ENCODE measurements at regions not wholly inside any gene's neighbourhood (a gene's known extent, or its start where the extent isn't known, plus 50 kb on each side); places are given as distances from the start of the nearest gene placed in this dataset.

DNA sequence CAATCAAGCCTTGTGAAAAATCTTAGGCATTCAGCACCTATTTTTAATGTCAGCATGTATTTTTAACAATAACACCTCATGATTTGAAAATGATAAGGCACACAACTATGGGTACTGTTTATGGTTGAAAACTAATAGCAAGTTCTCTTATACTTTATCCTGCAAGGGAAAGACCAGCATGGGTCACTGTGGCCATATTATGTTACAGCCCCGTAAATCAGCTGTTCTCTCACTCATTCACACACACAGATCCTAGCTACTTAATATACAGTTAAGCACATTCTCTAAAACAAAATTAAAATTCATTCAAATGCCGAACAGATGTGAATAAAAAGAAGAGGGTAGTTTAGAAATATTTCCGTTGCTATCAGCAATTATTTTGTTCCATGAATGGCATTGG, 224.4 kb downstream of the OGFRL1 start:
- Histone ChIP-seq H3K9me3 (ENCODE audit: control insufficient read depth in 2 of 2, insufficient read depth in 1 of 2, low read length in 1 of 2) (no peaks in the 10 kb centered on the region), H3K36me3 (ENCODE audit: control insufficient read depth in 2 of 2, insufficient read depth in 2 of 2, low read length in 1 of 2) (no peaks in the 10 kb centered on the region), H3K4me3 (ENCODE audit: low read length in 2 of 2) (no peak overlapping the region), H3K4me1 (ENCODE audit: control insufficient read depth in 2 of 2, insufficient read depth in 2 of 2, low read length in 2 of 2) (no peaks in the 10 kb centered on the region), H3K27me3 (ENCODE audit: control insufficient read depth in 2 of 2, insufficient read depth in 1 of 2, low read length in 1 of 2) (no peaks in the 10 kb centered on the region), H3K27ac (ENCODE audit: low read depth in 1 of 2, low read length in 1 of 2) (no peak overlapping the region)
- 91% methylated on average over 3 of the region's 3 CpGs for WGBS
- DNase-seq (ENCODE audit: low read depth in 6 of 9, low spot score in 9 of 9): no peak

DNA sequence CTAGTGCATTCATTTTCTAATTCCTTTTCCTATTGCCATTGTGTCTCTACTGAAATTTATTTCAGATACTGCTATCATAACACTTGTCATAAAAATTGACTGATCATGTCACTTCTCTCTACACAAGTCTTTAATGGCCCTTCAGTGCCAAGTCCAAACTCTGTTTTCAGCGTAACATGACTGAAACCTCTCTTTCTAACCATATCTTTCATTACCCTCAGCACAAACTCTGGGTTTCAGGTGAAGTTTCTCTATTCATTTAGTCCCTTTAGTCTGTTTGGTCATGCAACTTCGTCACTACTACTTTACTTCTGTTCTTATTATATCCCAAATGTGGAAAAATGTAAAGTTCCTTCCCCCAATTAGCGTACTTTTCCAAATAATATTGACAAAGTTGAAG, 234.9 kb downstream of the OGFRL1 start:
- no peaks in the 10 kb centered on the region for H3K4me1 ChIP-seq (ENCODE audit: control insufficient read depth in 2 of 2, insufficient read depth in 2 of 2, low read length in 2 of 2)
- 88% methylated on average over 3 of the region's 3 CpGs for WGBS
- no peaks in the 10 kb centered on the region for H3K36me3 ChIP-seq (ENCODE audit: control insufficient read depth in 2 of 2, insufficient read depth in 2 of 2, low read length in 1 of 2)
- no peak for DNase-seq (ENCODE audit: low read depth in 6 of 9, low spot score in 9 of 9)
- H3K4me3 ChIP-seq (ENCODE audit: low read length in 2 of 2): no peak overlapping the region
- H3K9me3 ChIP-seq (ENCODE audit: control insufficient read depth in 2 of 2, insufficient read depth in 1 of 2, low read length in 1 of 2): no peaks in the 10 kb centered on the region
- no peaks in the 10 kb centered on the region for H3K27me3 ChIP-seq (ENCODE audit: control insufficient read depth in 2 of 2, insufficient read depth in 1 of 2, low read length in 1 of 2)
- no peak overlapping the region for H3K27ac ChIP-seq (ENCODE audit: low read depth in 1 of 2, low read length in 1 of 2)

DNA sequence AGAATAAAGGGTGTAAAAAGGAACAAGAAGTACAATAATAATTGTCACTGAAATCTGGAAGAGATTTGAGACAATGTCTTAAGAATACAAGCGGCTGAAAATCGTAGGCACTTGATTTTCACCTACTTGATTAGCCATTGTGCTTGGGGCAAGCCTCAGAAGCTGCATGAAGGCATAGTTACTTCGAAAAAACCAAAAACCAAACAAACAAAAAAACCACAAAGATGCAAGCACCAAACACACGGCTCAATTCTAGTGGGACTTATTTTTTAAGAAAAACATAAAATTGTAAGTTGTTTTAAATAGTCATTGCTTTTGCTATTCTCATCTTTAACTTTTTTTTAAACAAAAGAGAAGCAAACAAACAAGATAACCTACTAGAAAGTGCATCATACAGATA, 235.6 kb downstream of the OGFRL1 start:
- Histone ChIP-seq H3K27me3 (ENCODE audit: control insufficient read depth in 2 of 2, insufficient read depth in 1 of 2, low read length in 1 of 2) (no peaks in the 10 kb centered on the region), H3K36me3 (ENCODE audit: control insufficient read depth in 2 of 2, insufficient read depth in 2 of 2, low read length in 1 of 2) (no peaks in the 10 kb centered on the region), H3K4me3 (ENCODE audit: low read length in 2 of 2) (no peak overlapping the region), H3K27ac (ENCODE audit: low read depth in 1 of 2, low read length in 1 of 2) (no peak overlapping the region), H3K4me1 (ENCODE audit: control insufficient read depth in 2 of 2, insufficient read depth in 2 of 2, low read length in 2 of 2) (no peaks in the 10 kb centered on the region), H3K9me3 (ENCODE audit: control insufficient read depth in 2 of 2, insufficient read depth in 1 of 2, low read length in 1 of 2) (no peaks in the 10 kb centered on the region)
- WGBS: 90% methylated on average over 4 of the region's 4 CpGs
- DNase-seq (ENCODE audit: low read depth in 6 of 9, low spot score in 9 of 9): no peak

DNA sequence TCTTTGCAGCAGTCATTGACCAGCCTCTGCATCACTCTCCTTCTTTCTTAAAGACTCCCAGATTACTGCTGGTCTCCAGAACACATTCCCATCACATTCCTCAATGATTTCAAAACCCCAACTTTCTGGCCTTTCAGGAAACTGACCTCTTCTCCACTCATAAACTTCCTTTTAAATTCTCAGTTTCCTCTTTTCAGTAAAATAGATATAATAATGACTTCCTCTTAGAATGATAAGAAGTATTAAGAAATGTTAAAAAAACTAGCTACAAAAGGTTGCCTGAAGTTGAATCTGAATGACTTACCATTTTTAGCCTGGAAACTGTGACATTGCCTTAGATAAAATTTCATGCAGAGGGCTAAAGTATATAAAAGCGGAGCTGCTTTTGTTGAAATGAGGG, 239.3 kb downstream of the OGFRL1 start:
- Histone ChIP-seq H3K27me3 (ENCODE audit: control insufficient read depth in 2 of 2, insufficient read depth in 1 of 2, low read length in 1 of 2) (no peaks in the 10 kb centered on the region), H3K36me3 (ENCODE audit: control insufficient read depth in 2 of 2, insufficient read depth in 2 of 2, low read length in 1 of 2) (no peaks in the 10 kb centered on the region), H3K4me3 (ENCODE audit: low read length in 2 of 2) (no peak overlapping the region), H3K4me1 (ENCODE audit: control insufficient read depth in 2 of 2, insufficient read depth in 2 of 2, low read length in 2 of 2) (no peaks in the 10 kb centered on the region), H3K27ac (ENCODE audit: low read depth in 1 of 2, low read length in 1 of 2) (no peak overlapping the region), H3K9me3 (ENCODE audit: control insufficient read depth in 2 of 2, insufficient read depth in 1 of 2, low read length in 1 of 2) (no peaks in the 10 kb centered on the region)
- no peak for DNase-seq (ENCODE audit: low read depth in 6 of 9, low spot score in 9 of 9)
- 96% methylated on average over 1 of the region's 1 CpG for WGBS

DNA sequence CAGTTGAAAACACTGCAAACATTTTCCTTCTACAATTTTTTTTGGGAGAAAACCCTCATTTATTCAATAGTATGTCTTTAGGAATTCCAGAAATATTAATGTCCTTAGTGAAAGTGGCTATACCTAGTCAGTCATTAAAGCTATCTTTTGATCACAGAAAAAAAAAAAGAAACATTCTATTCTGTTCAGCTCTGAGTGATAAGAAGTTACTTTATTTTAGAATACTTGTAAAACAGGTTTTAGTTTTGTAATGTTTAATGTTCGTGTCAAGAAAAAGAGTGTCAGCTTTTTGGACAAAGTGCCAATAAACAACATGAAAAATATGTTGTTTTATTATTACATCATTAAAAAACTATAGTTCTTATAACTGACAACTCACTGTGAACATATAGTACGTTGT, 240.4 kb downstream of the OGFRL1 start:
- 89% methylated on average over 2 of the region's 2 CpGs for WGBS
- no peak overlapping the region for H3K27ac ChIP-seq (ENCODE audit: low read depth in 1 of 2, low read length in 1 of 2)
- no peaks in the 10 kb centered on the region for H3K9me3 ChIP-seq (ENCODE audit: control insufficient read depth in 2 of 2, insufficient read depth in 1 of 2, low read length in 1 of 2)
- no peaks in the 10 kb centered on the region for H3K36me3 ChIP-seq (ENCODE audit: control insufficient read depth in 2 of 2, insufficient read depth in 2 of 2, low read length in 1 of 2)
- no peaks in the 10 kb centered on the region for H3K27me3 ChIP-seq (ENCODE audit: control insufficient read depth in 2 of 2, insufficient read depth in 1 of 2, low read length in 1 of 2)
- no peak for DNase-seq (ENCODE audit: low read depth in 6 of 9, low spot score in 9 of 9)
- no peak overlapping the region for H3K4me3 ChIP-seq (ENCODE audit: low read length in 2 of 2)
- H3K4me1 ChIP-seq (ENCODE audit: control insufficient read depth in 2 of 2, insufficient read depth in 2 of 2, low read length in 2 of 2): no peaks in the 10 kb centered on the region

DNA sequence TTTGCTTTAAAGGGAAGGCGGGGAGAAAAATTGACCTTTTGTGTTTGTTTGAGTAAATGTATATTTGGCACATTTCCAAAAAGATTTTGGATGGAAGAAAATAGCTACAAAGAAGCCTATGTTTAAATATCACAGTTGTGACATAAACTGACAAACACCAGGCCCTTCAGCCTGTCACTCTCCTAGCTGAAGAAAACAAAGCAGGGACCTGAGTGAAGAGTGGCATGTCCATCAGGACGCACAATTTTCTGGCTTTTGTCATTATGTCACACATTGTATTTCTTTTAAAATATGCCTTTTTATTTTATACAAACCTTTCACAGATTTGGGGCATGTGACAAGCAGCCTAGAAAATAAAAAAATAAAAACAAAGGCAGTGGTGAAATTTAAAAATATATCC, 241.2 kb downstream of the OGFRL1 start:
- DNase-seq (ENCODE audit: low read depth in 6 of 9, low spot score in 9 of 9): no peak
- no peak overlapping the region for H3K27ac ChIP-seq (ENCODE audit: low read depth in 1 of 2, low read length in 1 of 2)
- no peaks in the 10 kb centered on the region for H3K9me3 ChIP-seq (ENCODE audit: control insufficient read depth in 2 of 2, insufficient read depth in 1 of 2, low read length in 1 of 2)
- H3K4me1 ChIP-seq (ENCODE audit: control insufficient read depth in 2 of 2, insufficient read depth in 2 of 2, low read length in 2 of 2): no peaks in the 10 kb centered on the region
- no peaks in the 10 kb centered on the region for H3K27me3 ChIP-seq (ENCODE audit: control insufficient read depth in 2 of 2, insufficient read depth in 1 of 2, low read length in 1 of 2)
- 95% methylated on average over 2 of the region's 2 CpGs for WGBS
- H3K36me3 ChIP-seq (ENCODE audit: control insufficient read depth in 2 of 2, insufficient read depth in 2 of 2, low read length in 1 of 2): no peaks in the 10 kb centered on the region
- H3K4me3 ChIP-seq (ENCODE audit: low read length in 2 of 2): no peak overlapping the region

DNA sequence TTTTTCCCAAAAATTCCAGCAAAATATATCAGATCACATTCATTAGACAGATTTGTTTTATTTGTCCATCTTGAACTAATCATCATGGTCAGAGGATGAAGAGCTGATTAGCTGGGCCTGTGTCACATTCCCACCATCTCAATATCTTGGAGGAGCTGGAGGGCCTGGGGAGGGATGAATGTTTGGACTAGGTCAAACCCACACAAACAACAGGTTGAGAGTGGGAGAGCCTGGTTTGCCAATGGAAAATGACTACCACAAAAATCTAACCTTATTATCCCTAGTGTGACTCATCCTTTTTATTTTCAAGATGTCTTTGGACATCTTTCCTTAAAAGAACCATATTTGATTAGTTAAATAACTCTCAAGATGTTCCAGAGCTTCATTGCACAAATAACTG, 242.4 kb downstream of the OGFRL1 start:
- DNase-seq (ENCODE audit: low read depth in 6 of 9, low spot score in 9 of 9): no peak
- Histone ChIP-seq H3K4me1 (ENCODE audit: control insufficient read depth in 2 of 2, insufficient read depth in 2 of 2, low read length in 2 of 2) (no peaks in the 10 kb centered on the region), H3K36me3 (ENCODE audit: control insufficient read depth in 2 of 2, insufficient read depth in 2 of 2, low read length in 1 of 2) (no peaks in the 10 kb centered on the region), H3K27ac (ENCODE audit: low read depth in 1 of 2, low read length in 1 of 2) (no peak overlapping the region), H3K27me3 (ENCODE audit: control insufficient read depth in 2 of 2, insufficient read depth in 1 of 2, low read length in 1 of 2) (no peaks in the 10 kb centered on the region), H3K4me3 (ENCODE audit: low read length in 2 of 2) (no peak overlapping the region), H3K9me3 (ENCODE audit: control insufficient read depth in 2 of 2, insufficient read depth in 1 of 2, low read length in 1 of 2) (no peaks in the 10 kb centered on the region)

DNA sequence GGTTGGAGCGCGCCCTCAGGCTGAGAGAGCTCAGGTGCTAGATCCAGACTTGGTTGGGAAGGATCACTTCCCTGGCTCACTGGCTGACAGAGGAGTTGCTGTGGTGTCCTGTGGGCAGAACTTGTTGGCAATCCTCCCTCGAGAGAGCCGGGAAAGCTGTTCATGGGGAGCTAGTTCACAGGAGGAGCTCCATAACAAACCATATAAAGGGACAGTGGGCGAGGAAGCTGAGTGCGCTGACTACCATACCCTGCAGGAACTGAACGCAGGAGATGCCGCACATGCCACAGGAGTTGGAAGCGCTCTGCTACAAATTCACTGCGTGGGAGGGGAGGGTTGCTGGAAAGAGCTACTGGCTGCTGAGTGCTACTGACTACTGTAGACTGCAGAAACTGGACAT, 243.2 kb downstream of the OGFRL1 start:
- WGBS: 95% methylated on average over 10 of the region's 10 CpGs
- Histone ChIP-seq H3K9me3 (ENCODE audit: control insufficient read depth in 2 of 2, insufficient read depth in 1 of 2, low read length in 1 of 2) (no peaks in the 10 kb centered on the region), H3K4me1 (ENCODE audit: control insufficient read depth in 2 of 2, insufficient read depth in 2 of 2, low read length in 2 of 2) (no peaks in the 10 kb centered on the region), H3K4me3 (ENCODE audit: low read length in 2 of 2) (no peak overlapping the region), H3K36me3 (ENCODE audit: control insufficient read depth in 2 of 2, insufficient read depth in 2 of 2, low read length in 1 of 2) (no peaks in the 10 kb centered on the region), H3K27ac (ENCODE audit: low read depth in 1 of 2, low read length in 1 of 2) (no peak overlapping the region), H3K27me3 (ENCODE audit: control insufficient read depth in 2 of 2, insufficient read depth in 1 of 2, low read length in 1 of 2) (no peaks in the 10 kb centered on the region)
- DNase-seq (ENCODE audit: low read depth in 6 of 9, low spot score in 9 of 9): no peak

DNA sequence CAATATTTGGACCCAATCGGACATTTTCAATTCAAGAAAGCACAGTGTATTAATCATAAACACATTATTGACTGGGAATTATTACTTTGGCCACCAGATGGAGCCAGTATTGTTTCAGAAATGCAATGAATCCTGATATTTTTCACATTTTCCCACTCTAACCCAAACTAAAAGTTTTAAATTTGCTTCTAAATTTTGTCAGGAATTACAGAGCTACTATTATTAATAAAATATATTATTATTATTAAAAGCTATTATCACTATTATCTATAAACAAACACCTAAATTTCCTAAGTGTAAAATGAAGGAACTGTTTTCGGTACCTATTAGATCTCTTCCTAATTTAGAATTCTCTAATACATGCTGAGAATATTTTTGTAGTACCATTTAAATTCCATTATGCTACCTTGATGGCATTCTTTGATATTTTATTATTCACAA, 245.3 kb downstream of the OGFRL1 start:
- whole genome bisulfite sequencing: 72% methylated on average over 2 of the region's 2 CpGs
- DNase-seq (ENCODE audit: low read depth in 6 of 9, low spot score in 9 of 9): no peak
- no peaks in the 10 kb centered on the region for H3K9me3 ChIP-seq (ENCODE audit: control insufficient read depth in 2 of 2, insufficient read depth in 1 of 2, low read length in 1 of 2)

DNA sequence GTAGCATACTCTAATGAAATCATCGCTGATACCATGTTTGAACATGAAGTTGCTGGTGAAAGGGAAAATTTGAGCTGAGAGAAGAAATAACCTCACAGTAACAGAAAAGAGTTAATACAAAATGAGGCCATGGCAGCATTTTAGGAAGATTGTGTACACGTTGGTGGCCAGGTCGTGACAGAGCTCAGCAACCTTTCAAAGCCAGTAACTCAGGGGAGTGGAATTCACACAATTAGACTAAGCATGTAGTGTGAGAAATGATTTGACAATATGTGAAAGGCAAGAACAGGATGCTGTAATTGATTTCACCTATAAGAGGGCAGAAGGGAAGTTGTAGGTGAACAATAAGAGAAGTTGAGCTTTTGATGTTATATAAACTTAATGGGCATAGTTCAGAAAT, 246.3 kb downstream of the OGFRL1 start:
- WGBS: 81% methylated on average over 3 of the region's 3 CpGs
- DNase-seq (ENCODE audit: low read depth in 6 of 9, low spot score in 9 of 9): no peak

More for the DNA sequence above, 245.3 kb downstream of the OGFRL1 start:
- no peak overlapping the region for H3K27ac ChIP-seq (ENCODE audit: low read depth in 1 of 2, low read length in 1 of 2)
- H3K36me3 ChIP-seq (ENCODE audit: control insufficient read depth in 2 of 2, insufficient read depth in 2 of 2, low read length in 1 of 2): no peaks in the 10 kb centered on the region
- H3K4me1 ChIP-seq (ENCODE audit: control insufficient read depth in 2 of 2, insufficient read depth in 2 of 2, low read length in 2 of 2): no peaks in the 10 kb centered on the region
- H3K4me3 ChIP-seq (ENCODE audit: low read length in 2 of 2): no peak overlapping the region
- no peaks in the 10 kb centered on the region for H3K27me3 ChIP-seq (ENCODE audit: control insufficient read depth in 2 of 2, insufficient read depth in 1 of 2, low read length in 1 of 2)

More for the DNA sequence above, 246.3 kb downstream of the OGFRL1 start:
- H3K4me3 ChIP-seq (ENCODE audit: low read length in 2 of 2): no peak overlapping the region
- no peaks in the 10 kb centered on the region for H3K4me1 ChIP-seq (ENCODE audit: control insufficient read depth in 2 of 2, insufficient read depth in 2 of 2, low read length in 2 of 2)
- H3K36me3 ChIP-seq (ENCODE audit: control insufficient read depth in 2 of 2, insufficient read depth in 2 of 2, low read length in 1 of 2): no peaks in the 10 kb centered on the region
- no peak overlapping the region for H3K27ac ChIP-seq (ENCODE audit: low read depth in 1 of 2, low read length in 1 of 2)
- no peaks in the 10 kb centered on the region for H3K9me3 ChIP-seq (ENCODE audit: control insufficient read depth in 2 of 2, insufficient read depth in 1 of 2, low read length in 1 of 2)
- no peaks in the 10 kb centered on the region for H3K27me3 ChIP-seq (ENCODE audit: control insufficient read depth in 2 of 2, insufficient read depth in 1 of 2, low read length in 1 of 2)

Data from thymus (tissue), 11 donors.